ENCODE measurements at regions not wholly inside any gene's neighbourhood (a gene's known extent, or its start where the extent isn't known, plus 50 kb on each side); places are given as distances from the start of the nearest gene placed in this dataset.

- dilution Hi-C loops (cut with MboI; ENCODE audit: extremely low pct_ligation_motif_present, low sequenced_read_pairs): no loop called here
- H2AFZ ChIP-seq (ENCODE audit: control insufficient read depth, low read length): no peak overlapping the region
- FAIRE-seq (no peak), DNase-seq (ENCODE audit: low read depth, low spot score) (no peak)
- no peak overlapping the region for H3K9ac ChIP-seq (ENCODE audit: control insufficient read depth, extremely low read depth, insufficient read depth, low read length)
- H3K27me3 ChIP-seq (ENCODE audit: control insufficient read depth, extremely low read depth, insufficient read depth, low read length): no peaks in the 10 kb centered on the region
- no peak overlapping the region for H3K4me2 ChIP-seq (ENCODE audit: control insufficient read depth, extremely low read depth, insufficient read depth, low read depth, low read length)
- H3K36me3 ChIP-seq (ENCODE audit: control insufficient read depth in 2 of 2, extremely low read depth in 1 of 2, insufficient read depth in 2 of 2, low read length in 2 of 2): no peaks in the 10 kb centered on the region
- H4K20me1 ChIP-seq (ENCODE audit: control insufficient read depth, extremely low read depth, insufficient read depth, low read length): no peaks in the 10 kb centered on the region
- no peaks in the 10 kb centered on the region for H3K79me2 ChIP-seq (ENCODE audit: control insufficient read depth, insufficient read depth, low read length)
- H3K9me3 ChIP-seq (ENCODE audit: control insufficient read depth, low read depth, low read length): no peaks in the 10 kb centered on the region
- no peak for TF ChIP-seq CTCF (optimal IDR thresholded peaks at IDR 0.05 in 1 of 3, IDR thresholded peaks at IDR 0.05 in 1 of 3, conservative IDR thresholded peaks at IDR 0.05 in 1 of 3; ENCODE audit: extremely low read depth in 1 of 3, insufficient read depth in 2 of 3, low read length in 3 of 3)
- TF ChIP-seq EZH2 (IDR thresholded peaks at IDR 0.05; ENCODE audit: low read length): no peak
- H3K9me1 ChIP-seq (ENCODE audit: control insufficient read depth, extremely low read depth, insufficient read depth, low read length): no peaks in the 10 kb centered on the region
- no peak overlapping the region for H3K4me3 ChIP-seq (ENCODE audit: control insufficient read depth in 2 of 3, extremely low read depth in 1 of 3, insufficient read depth in 2 of 3, low read depth in 1 of 3, low read length in 3 of 3)
- peaks cover 9% of the 10 kb centered on the region for H3K4me1 ChIP-seq (ENCODE audit: control insufficient read depth, extremely low read depth, insufficient read depth, low read length)
- H3K27ac ChIP-seq (ENCODE audit: control insufficient read depth, insufficient read depth, low read length): no peak overlapping the region
These were observed 117.9 kb downstream of the TM9SF2 start for GRCh38 chr13:99619207-99619606.

GRCh38 chr13:99617474-99618255 lies 116.4 kb downstream of the TM9SF2 start:
- DNase-seq (ENCODE audit: low read depth, low spot score) (no peak), FAIRE-seq (no peak)
- Histone ChIP-seq H3K4me3 (ENCODE audit: control insufficient read depth in 2 of 3, extremely low read depth in 1 of 3, insufficient read depth in 2 of 3, low read depth in 1 of 3, low read length in 3 of 3) (no peak overlapping the region), H3K27ac (ENCODE audit: control insufficient read depth, insufficient read depth, low read length) (no peak overlapping the region), H3K27me3 (ENCODE audit: control insufficient read depth, extremely low read depth, insufficient read depth, low read length) (no peaks in the 10 kb centered on the region), H4K20me1 (ENCODE audit: control insufficient read depth, extremely low read depth, insufficient read depth, low read length) (no peaks in the 10 kb centered on the region), H3K79me2 (ENCODE audit: control insufficient read depth, insufficient read depth, low read length) (no peaks in the 10 kb centered on the region), H3K4me2 (ENCODE audit: control insufficient read depth, extremely low read depth, insufficient read depth, low read depth, low read length) (no peak overlapping the region), H3K9me3 (ENCODE audit: control insufficient read depth, low read depth, low read length) (no peaks in the 10 kb centered on the region), H3K9me1 (ENCODE audit: control insufficient read depth, extremely low read depth, insufficient read depth, low read length) (no peaks in the 10 kb centered on the region), H2AFZ (ENCODE audit: control insufficient read depth, low read length) (no peak overlapping the region), H3K4me1 (ENCODE audit: control insufficient read depth, extremely low read depth, insufficient read depth, low read length) (peaks cover 14% of the 10 kb centered on the region), H3K36me3 (ENCODE audit: control insufficient read depth in 2 of 2, extremely low read depth in 1 of 2, insufficient read depth in 2 of 2, low read length in 2 of 2) (no peaks in the 10 kb centered on the region), H3K9ac (ENCODE audit: control insufficient read depth, extremely low read depth, insufficient read depth, low read length) (no peak overlapping the region)
- TF ChIP-seq EZH2 (IDR thresholded peaks at IDR 0.05; ENCODE audit: low read length) (no peak), CTCF (optimal IDR thresholded peaks at IDR 0.05 in 1 of 3, IDR thresholded peaks at IDR 0.05 in 1 of 3, conservative IDR thresholded peaks at IDR 0.05 in 1 of 3; ENCODE audit: extremely low read depth in 1 of 3, insufficient read depth in 2 of 3, low read length in 3 of 3) (peak; percentile 47 to 65 (median 62))
- dilution Hi-C loops (cut with MboI; ENCODE audit: extremely low pct_ligation_motif_present, low sequenced_read_pairs): no loop called here
